ENCODE measurements at regions not wholly inside any gene's neighbourhood (a gene's known extent, or its start where the extent isn't known, plus 50 kb on each side); places are given as distances from the start of the nearest gene placed in this dataset.

DNA sequence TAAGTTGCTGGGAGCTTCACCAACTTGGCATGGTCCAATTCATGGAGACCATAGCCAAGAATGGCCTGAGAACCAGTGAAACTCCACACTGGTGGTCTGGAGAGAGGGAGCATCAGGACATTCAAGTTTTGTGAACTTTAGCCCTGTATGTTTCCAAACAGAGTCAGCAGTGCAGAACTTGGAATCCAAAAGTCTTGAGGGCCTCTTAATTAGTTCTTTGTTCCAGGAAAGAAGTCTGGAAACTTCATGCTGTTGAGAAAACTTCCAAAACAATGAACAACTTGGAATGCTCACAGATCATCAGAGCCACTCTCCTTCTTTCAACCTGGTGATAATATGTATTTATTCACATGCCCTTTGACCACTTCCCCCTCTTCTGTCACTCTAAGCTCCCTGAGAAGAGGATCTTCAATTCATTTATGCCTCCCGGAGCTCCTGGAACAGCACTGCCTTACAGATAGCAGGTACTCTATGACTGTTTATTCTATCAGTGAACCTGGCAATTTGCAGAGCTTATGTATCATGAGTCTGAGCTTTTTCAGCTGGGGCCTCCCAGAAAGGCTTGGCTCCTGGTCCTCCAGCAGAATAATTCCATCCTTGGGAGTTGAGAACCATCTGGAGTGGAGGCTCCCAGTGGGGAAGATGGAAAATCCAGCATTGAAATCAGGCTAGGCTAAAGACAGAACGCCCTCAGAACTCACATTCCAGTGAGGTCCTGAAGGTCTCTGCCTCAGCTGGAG lies 191.4 kb downstream of the KTN1 start:
- Histone ChIP-seq H3K9me2 (replicated peaks; ENCODE audit: insufficient read depth, low read length) (no peaks in the 10 kb centered on the region), H3K27ac (ENCODE audit: low read depth, low read length) (no peak overlapping the region)
- TF ChIP-seq, protein P1, sequence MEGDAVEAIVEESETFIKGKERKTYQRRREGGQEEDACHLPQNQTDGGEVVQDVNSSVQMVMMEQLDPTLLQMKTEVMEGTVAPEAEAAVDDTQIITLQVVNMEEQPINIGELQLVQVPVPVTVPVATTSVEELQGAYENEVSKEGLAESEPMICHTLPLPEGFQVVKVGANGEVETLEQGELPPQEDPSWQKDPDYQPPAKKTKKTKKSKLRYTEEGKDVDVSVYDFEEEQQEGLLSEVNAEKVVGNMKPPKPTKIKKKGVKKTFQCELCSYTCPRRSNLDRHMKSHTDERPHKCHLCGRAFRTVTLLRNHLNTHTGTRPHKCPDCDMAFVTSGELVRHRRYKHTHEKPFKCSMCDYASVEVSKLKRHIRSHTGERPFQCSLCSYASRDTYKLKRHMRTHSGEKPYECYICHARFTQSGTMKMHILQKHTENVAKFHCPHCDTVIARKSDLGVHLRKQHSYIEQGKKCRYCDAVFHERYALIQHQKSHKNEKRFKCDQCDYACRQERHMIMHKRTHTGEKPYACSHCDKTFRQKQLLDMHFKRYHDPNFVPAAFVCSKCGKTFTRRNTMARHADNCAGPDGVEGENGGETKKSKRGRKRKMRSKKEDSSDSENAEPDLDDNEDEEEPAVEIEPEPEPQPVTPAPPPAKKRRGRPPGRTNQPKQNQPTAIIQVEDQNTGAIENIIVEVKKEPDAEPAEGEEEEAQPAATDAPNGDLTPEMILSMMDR (IDR thresholded peaks at IDR 0.05; ENCODE audit: insufficient read depth, low read length, poor library complexity, severe bottlenecking) = no peak
- TF ChIP-seq EZH2phosphoT487 (conservative IDR thresholded peaks at IDR 0.05; ENCODE audit: low read length) = no peak

DNA sequence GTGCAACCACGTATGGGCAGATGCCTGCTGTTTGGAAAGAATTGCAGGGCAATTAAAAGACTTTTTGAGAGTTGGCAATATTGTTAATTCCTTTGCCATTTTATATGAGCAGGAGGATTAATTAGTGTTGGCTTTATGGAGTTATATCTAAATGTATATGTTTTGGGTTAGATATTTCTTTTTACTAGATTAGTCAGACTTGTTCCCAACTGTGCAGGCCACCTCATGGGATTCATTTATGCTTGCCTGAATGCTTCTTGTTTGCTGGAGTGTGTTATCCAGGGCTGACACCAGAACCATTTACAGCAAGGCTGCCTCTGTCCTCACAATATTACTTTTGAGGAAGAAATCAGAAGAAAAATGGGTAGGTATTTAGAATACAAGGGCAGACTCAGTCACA lies 192.5 kb downstream of the KTN1 start:
- Histone ChIP-seq H3K36me3 (ENCODE audit: low read length) (no peaks in the 10 kb centered on the region), H4K20me1 (ENCODE audit: low read depth, low read length) (no peaks in the 10 kb centered on the region), H3K27ac (ENCODE audit: low read depth, low read length) (no peak overlapping the region), H3K4me3 (ENCODE audit: insufficient read depth, low read length, poor library complexity, severe bottlenecking) (no peak overlapping the region), H3K9ac (ENCODE audit: low read length) (no peak overlapping the region), H3K9me2 (replicated peaks; ENCODE audit: insufficient read depth, low read length) (no peaks in the 10 kb centered on the region), H3F3A (ENCODE audit: insufficient read depth) (no peaks in the 10 kb centered on the region), H3K79me2 (ENCODE audit: insufficient read depth, low read length) (no peaks in the 10 kb centered on the region), H3K4me2 (ENCODE audit: low read depth, low read length, poor library complexity, severe bottlenecking) (no peak overlapping the region), H2AFZ (ENCODE audit: low read depth, low read length, severe bottlenecking) (no peak overlapping the region), H3K27me3 (ENCODE audit: low read length) (no peaks in the 10 kb centered on the region), H3K9me3 (ENCODE audit: insufficient read depth, low read length) (no peaks in the 10 kb centered on the region)
- TF ChIP-seq, protein P1 (IDR thresholded peaks at IDR 0.05; ENCODE audit: insufficient read depth, low read length, poor library complexity, severe bottlenecking) = no peak
- TF ChIP-seq EZH2phosphoT487 (conservative IDR thresholded peaks at IDR 0.05; ENCODE audit: low read length) = no peak

More for the DNA sequence above, 191.4 kb downstream of the KTN1 start:
- Histone ChIP-seq H3K9me3 (ENCODE audit: insufficient read depth, low read length) (no peaks in the 10 kb centered on the region), H3F3A (ENCODE audit: insufficient read depth) (no peaks in the 10 kb centered on the region), H4K20me1 (ENCODE audit: low read depth, low read length) (no peaks in the 10 kb centered on the region), H3K27me3 (ENCODE audit: low read length) (no peaks in the 10 kb centered on the region), H3K36me3 (ENCODE audit: low read length) (no peaks in the 10 kb centered on the region), H3K4me2 (ENCODE audit: low read depth, low read length, poor library complexity, severe bottlenecking) (no peak overlapping the region), H3K4me3 (ENCODE audit: insufficient read depth, low read length, poor library complexity, severe bottlenecking) (no peak overlapping the region), H2AFZ (ENCODE audit: low read depth, low read length, severe bottlenecking) (no peak overlapping the region), H3K79me2 (ENCODE audit: insufficient read depth, low read length) (no peaks in the 10 kb centered on the region), H3K9ac (ENCODE audit: low read length) (no peak overlapping the region)

DNA sequence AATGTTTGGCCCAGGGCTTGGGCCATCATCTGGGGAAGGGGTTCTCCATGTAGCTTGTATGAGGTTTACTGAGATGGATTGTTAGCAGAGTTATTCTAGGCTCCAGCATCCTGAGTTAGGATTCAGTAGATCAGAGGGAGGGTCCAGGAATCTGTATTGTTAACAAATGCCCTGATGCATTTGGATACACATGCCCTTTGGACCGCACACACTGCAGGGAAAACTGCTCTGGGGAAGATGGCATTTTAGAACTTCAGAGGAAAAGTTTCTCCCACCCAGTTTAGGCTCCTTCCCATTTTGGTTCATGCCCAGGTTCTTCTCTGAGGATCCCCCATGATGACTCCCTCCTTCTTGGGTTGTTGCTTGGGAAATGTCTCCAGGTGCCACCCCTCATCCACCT lies 193.3 kb downstream of the KTN1 start:
- no peaks in the 10 kb centered on the region for H3K79me2 ChIP-seq (ENCODE audit: insufficient read depth, low read length)
- no peak overlapping the region for H2AFZ ChIP-seq (ENCODE audit: low read depth, low read length, severe bottlenecking)
- H3K9ac ChIP-seq (ENCODE audit: low read length) = no peak overlapping the region
- H3K27ac ChIP-seq (ENCODE audit: low read depth, low read length) = no peak overlapping the region
- H3K27me3 ChIP-seq (ENCODE audit: low read length) = no peaks in the 10 kb centered on the region
- H3K4me3 ChIP-seq (ENCODE audit: insufficient read depth, low read length, poor library complexity, severe bottlenecking) = no peak overlapping the region
- H3K9me2 ChIP-seq (replicated peaks; ENCODE audit: insufficient read depth, low read length) = no peaks in the 10 kb centered on the region
- no peaks in the 10 kb centered on the region for H3K9me3 ChIP-seq (ENCODE audit: insufficient read depth, low read length)
- H4K20me1 ChIP-seq (ENCODE audit: low read depth, low read length) = no peaks in the 10 kb centered on the region
- H3K36me3 ChIP-seq (ENCODE audit: low read length) = no peaks in the 10 kb centered on the region
- no peak for TF ChIP-seq EZH2phosphoT487 (conservative IDR thresholded peaks at IDR 0.05; ENCODE audit: low read length)
- TF ChIP-seq, protein P1 (IDR thresholded peaks at IDR 0.05; ENCODE audit: insufficient read depth, low read length, poor library complexity, severe bottlenecking) = no peak
- H3K4me2 ChIP-seq (ENCODE audit: low read depth, low read length, poor library complexity, severe bottlenecking) = no peak overlapping the region
- no peaks in the 10 kb centered on the region for H3F3A ChIP-seq (ENCODE audit: insufficient read depth)
